GOT3 (cell line): ENCODE measurements at regions not wholly inside any gene's neighbourhood (a gene's known extent, or its start where the extent isn't known, plus 50 kb on each side); places are given as distances from the start of the nearest gene placed in this dataset.

Source experiments
- DNase-seq: peaks from one replicate; lab custom pipeline; 2025; ENCODE audit warnings: mixed read lengths; lab: John Stamatoyannopoulos, UW

DNA sequence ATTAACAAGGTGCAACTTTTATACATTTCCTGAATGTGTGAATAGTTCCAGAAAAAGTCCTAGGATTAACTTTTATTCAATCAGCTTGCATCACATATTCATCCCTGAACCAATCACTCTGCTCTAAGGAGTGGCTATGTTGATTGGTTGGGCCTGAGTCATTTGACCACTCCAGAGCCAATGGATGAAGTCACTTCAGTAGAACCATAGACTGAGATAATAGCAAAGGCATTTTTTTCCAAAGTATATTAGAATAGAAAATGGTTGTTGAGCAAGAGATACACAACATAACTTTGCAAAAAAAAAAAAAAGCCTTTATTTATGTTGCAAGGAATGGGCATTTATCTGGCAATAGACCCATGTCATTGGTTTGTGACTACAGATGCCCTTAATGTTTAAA, 55.5 kb upstream of the AGTR1 start:
- no peak for DNase-seq

DNA sequence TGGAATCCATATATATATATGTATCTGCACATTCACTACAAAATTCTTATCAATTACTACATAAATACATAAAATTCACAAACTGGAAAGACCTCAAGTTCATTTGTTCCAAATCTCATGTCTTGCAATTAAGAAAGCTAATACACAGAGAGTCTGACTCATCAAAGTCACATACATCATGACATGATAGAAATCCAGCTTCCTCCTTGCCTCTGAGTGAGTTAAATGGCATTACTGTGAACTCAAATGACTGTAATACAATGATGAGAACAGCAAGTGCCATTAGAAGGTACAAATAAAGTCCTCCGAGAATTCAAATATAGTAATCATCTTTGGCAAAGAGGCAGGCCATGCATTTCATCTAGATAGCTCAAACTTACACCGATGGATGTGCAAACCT, 55.1 kb upstream of the AGTR1 start:
- no peak for DNase-seq

DNA sequence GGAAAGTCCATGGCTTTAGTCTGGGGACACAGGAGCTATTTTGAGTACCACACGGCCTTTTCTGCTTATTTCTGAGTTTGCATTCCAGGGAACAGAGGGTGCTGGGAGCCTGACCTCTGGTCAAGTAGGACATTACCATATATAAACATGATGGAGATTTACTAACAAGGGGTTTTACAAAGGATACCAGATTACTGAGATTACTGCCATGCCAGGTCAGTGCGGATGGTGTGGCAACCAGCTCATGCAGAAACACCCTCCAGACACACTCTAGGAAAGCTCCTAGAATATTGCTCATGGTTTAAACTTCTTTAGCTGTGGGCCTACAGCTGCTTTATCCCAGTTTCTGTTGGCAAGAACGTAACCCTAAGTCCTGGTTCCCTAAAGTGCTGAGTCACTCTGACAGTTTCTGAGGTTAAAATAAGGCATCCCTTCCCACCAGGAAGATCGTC, 54.3 kb upstream of the AGTR1 start:
- no peak for DNase-seq

DNA sequence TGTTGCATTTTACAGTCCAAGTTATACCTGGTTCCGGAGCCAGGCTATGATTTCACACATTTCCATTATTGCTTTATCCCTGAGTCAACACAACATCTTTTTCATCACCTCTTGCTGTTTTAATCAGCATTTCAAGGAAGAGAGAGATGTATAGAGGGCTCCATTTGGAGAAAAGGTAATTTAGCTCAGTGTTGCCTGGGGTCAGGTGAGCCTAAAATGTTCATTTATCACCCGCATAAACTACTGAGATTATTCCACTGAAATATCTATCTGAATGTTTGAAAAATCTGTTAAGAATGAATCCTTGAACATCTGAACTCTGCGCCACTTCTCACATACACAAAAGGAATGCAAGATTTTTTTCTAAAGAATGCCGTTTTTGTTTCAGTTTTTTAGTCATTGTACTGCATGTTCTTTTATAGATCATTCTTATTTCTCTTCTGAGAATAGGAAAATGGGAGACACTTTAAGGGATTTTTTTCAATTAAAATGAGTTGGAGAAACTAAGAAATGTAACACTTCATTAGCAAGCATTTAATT, 51.5 kb upstream of the AGTR1 start:
- no peak for DNase-seq
